HUES6 (cell line): ENCODE measurements at regions not wholly inside any gene's neighbourhood (a gene's known extent, or its start where the extent isn't known, plus 50 kb on each side); places are given as distances from the start of the nearest gene placed in this dataset.

Experiments used
- H3K27ac ChIP-seq: 2 replicates; pipeline ENCODE4 v1.7.0; 2013; ENCODE audit warnings: low read depth, mild to moderate bottlenecking, low read length, inconsistent platforms
- H3K27me3 ChIP-seq: 2 replicates; pipeline ENCODE4 v1.6.1; 2013; ENCODE audit warnings: low read length; ENCODE audit not compliant: control insufficient read depth, insufficient read depth
- H3K36me3 ChIP-seq: 2 replicates; pipeline ENCODE4 v1.6.1; 2013; ENCODE audit warnings: low read length; ENCODE audit not compliant: control insufficient read depth, insufficient read depth
- H3K4me1 ChIP-seq: 2 replicates; pipeline ENCODE4 v1.6.1; 2013; ENCODE audit warnings: low read length; ENCODE audit not compliant: control insufficient read depth, insufficient read depth
- H3K4me3 ChIP-seq: 2 replicates; pipeline ENCODE4 v1.5.1; 2013; ENCODE audit warnings: low read depth, low read length
- H3K9ac ChIP-seq: one replicate; pipeline ENCODE4 v1.6.1; 2013; ENCODE audit warnings: mild to moderate bottlenecking, low read length
- H3K9me3 ChIP-seq: 2 replicates; pipeline ENCODE4 v1.6.1; 2013; ENCODE audit warnings: low read depth, low read length; ENCODE audit not compliant: control insufficient read depth, insufficient read depth

DNA sequence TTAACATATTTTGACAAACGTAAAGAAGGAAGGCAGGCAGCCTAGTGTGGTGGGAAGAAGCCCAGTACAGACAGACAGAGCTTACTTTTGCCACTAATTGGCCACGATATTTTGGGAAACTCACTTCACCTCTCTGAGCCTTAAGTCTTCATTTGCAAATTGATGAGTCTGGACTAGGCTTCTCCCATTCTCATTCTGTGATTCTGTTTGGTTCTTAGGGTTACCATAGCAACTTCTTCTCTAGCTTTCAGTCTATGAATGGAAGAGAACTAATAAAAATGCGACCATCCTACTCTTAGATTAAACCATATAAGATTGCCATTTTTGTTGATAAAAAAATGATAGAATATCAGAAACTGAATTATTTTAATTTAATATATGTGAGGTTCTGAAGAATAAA, 210.5 kb downstream of the SNAPC1 start:
- Histone ChIP-seq H3K27me3 (no peaks in the 10 kb centered on the region), H3K4me1 (no peaks in the 10 kb centered on the region), H3K9ac (no peak overlapping the region), H3K4me3 (no peak overlapping the region), H3K9me3 (peaks cover 34% of the 10 kb centered on the region), H3K36me3 (no peaks in the 10 kb centered on the region), H3K27ac (no peak overlapping the region)

GRCh38 chr14:61973981-61974380, 211.8 kb downstream of the SNAPC1 start:
- H3K27ac ChIP-seq, result no peak overlapping the region
- H3K9me3 ChIP-seq, result peaks cover 39% of the 10 kb centered on the region
- H3K9ac ChIP-seq, result no peak overlapping the region
- no peaks in the 10 kb centered on the region for H3K27me3 ChIP-seq
- H3K4me3 ChIP-seq, result no peak overlapping the region
- no peaks in the 10 kb centered on the region for H3K36me3 ChIP-seq
- H3K4me1 ChIP-seq, result no peaks in the 10 kb centered on the region

- H3K27me3 ChIP-seq, result no peaks in the 10 kb centered on the region
- no peak overlapping the region for H3K9ac ChIP-seq
- no peak overlapping the region for H3K4me3 ChIP-seq
- H3K36me3 ChIP-seq, result no peaks in the 10 kb centered on the region
- H3K4me1 ChIP-seq, result no peaks in the 10 kb centered on the region
- H3K27ac ChIP-seq, result no peak overlapping the region
- H3K9me3 ChIP-seq, result peaks cover 39% of the 10 kb centered on the region
Observed at GRCh38 chr14:61977217-61977616, 215.0 kb downstream of the SNAPC1 start.

- Histone ChIP-seq H3K27me3 (no peaks in the 10 kb centered on the region), H3K36me3 (no peaks in the 10 kb centered on the region), H3K27ac (no peak overlapping the region), H3K9ac (no peak overlapping the region), H3K4me3 (no peak overlapping the region), H3K9me3 (no peaks in the 10 kb centered on the region), H3K4me1 (no peaks in the 10 kb centered on the region)
Observed at GRCh38 chr14:61988240-61988639, 226.0 kb downstream of the SNAPC1 start.

DNA sequence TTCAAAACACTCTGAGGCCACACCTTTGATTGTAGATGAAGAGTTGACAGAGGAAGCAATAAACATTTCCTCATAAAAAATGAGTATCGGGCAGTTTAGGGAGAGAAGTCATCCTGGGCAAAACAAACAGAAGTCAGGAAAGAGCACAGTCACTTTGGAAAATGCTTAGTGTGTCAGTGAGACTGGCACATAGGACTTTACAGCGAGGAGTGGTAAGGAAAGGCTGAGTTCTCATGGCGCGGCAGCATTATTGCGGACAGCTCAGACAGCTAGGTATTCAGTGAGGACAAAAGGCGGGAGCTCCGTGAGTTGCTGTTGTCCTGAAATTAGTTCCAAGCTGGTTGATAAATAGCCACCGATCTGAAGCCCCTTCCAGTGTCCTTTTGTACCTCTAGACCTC, 229.9 kb downstream of the SNAPC1 start:
- no peaks in the 10 kb centered on the region for H3K27me3 ChIP-seq
- no peaks in the 10 kb centered on the region for H3K4me1 ChIP-seq
- H3K36me3 ChIP-seq, result no peaks in the 10 kb centered on the region
- no peak overlapping the region for H3K9ac ChIP-seq
- H3K9me3 ChIP-seq, result no peaks in the 10 kb centered on the region
- H3K4me3 ChIP-seq, result no peak overlapping the region
- no peak overlapping the region for H3K27ac ChIP-seq

DNA sequence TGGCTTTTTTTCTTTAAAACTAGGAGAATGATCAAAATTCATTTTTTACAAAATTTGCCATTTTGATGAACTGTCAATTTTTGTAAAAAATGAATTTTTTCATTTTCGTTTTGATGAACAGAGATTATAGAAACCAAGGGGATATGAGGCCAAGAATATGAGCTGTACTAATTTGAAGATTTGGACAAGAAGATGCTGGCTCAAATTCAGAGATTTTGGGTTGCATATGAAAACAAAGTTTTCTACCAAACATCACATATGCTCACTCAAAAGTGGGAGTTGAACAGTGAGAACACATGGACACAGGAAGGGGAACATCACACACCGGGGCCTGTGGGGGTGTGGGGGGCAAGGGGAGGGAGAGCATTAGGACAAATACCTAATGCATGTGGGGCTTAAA, 230.7 kb downstream of the SNAPC1 start:
- H3K9me3 ChIP-seq, result no peaks in the 10 kb centered on the region
- H3K9ac ChIP-seq, result no peak overlapping the region
- no peaks in the 10 kb centered on the region for H3K4me1 ChIP-seq
- H3K27ac ChIP-seq, result no peak overlapping the region
- no peaks in the 10 kb centered on the region for H3K36me3 ChIP-seq
- H3K4me3 ChIP-seq, result no peak overlapping the region
- H3K27me3 ChIP-seq, result no peaks in the 10 kb centered on the region

- H3K4me1 ChIP-seq, result no peaks in the 10 kb centered on the region
- H3K36me3 ChIP-seq, result no peaks in the 10 kb centered on the region
- H3K4me3 ChIP-seq, result no peak overlapping the region
- H3K27ac ChIP-seq, result no peak overlapping the region
- H3K9me3 ChIP-seq, result no peaks in the 10 kb centered on the region
- H3K9ac ChIP-seq, result no peak overlapping the region
- H3K27me3 ChIP-seq, result no peaks in the 10 kb centered on the region
Observed at GRCh38 chr14:61994589-61994988, 232.4 kb downstream of the SNAPC1 start.

DNA sequence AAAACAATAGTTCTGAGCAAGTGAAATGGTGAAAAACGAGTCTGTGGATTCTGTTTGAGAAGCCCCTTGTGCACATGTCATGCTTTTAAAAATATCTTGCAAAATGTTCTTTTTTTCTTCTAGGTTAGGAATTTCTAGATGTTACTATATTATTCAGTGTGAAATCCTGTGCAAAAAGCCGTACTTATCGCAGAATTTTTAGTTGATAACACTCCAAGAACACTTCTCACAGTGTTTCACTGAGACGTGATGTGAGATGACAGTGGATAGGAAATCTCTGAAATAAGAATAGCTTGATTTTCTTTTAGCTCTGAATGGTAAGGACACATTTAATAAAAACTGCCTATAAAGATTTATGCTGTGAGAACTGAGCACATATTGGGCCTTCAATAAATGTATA, 234.5 kb downstream of the SNAPC1 start:
- no peaks in the 10 kb centered on the region for H3K4me1 ChIP-seq
- no peaks in the 10 kb centered on the region for H3K27me3 ChIP-seq
- H3K9me3 ChIP-seq, result no peaks in the 10 kb centered on the region
- no peak overlapping the region for H3K4me3 ChIP-seq
- H3K9ac ChIP-seq, result no peak overlapping the region
- H3K27ac ChIP-seq, result no peak overlapping the region
- H3K36me3 ChIP-seq, result no peaks in the 10 kb centered on the region

GRCh38 chr14:61997161-61997560, 234.9 kb downstream of the SNAPC1 start:
- no peak overlapping the region for H3K4me3 ChIP-seq
- no peaks in the 10 kb centered on the region for H3K27me3 ChIP-seq
- H3K36me3 ChIP-seq, result no peaks in the 10 kb centered on the region
- no peak overlapping the region for H3K9ac ChIP-seq
- H3K27ac ChIP-seq, result no peak overlapping the region
- no peaks in the 10 kb centered on the region; the same call in 1 of the 2 replicates for H3K4me1 ChIP-seq
- H3K9me3 ChIP-seq, result no peaks in the 10 kb centered on the region

DNA sequence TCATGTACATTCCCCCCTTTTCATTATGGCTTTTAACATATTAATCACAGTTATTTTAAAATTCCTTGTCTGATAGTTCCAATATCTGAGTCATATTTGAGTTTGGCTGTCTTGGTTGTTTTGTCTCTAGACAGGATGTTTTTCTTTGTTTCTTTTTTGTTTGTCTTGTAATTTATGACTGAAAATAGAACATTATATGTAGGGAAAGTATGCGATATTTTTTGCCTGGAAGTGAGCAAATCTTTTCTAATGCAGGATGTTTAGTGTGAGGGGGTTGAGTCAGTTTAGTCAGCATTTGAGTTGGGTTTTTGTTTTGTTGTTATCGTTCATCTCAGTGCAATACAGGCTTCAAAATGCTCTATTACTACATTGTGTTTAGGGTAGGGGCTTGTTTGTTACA, 239.7 kb downstream of the SNAPC1 start:
- no peaks in the 10 kb centered on the region for H3K36me3 ChIP-seq
- H3K9me3 ChIP-seq, result peaks cover 2% of the 10 kb centered on the region; the same call in 1 of the 2 replicates
- H3K4me3 ChIP-seq, result no peak overlapping the region
- no peak overlapping the region for H3K27ac ChIP-seq
- H3K27me3 ChIP-seq, result no peaks in the 10 kb centered on the region
- no peak overlapping the region for H3K9ac ChIP-seq
- no peaks in the 10 kb centered on the region; the same call in 1 of the 2 replicates for H3K4me1 ChIP-seq

- no peaks in the 10 kb centered on the region for H3K36me3 ChIP-seq
- H3K9ac ChIP-seq, result no peak overlapping the region
- no peaks in the 10 kb centered on the region; the same call in 1 of the 2 replicates for H3K4me1 ChIP-seq
Observed at GRCh38 chr14:62002642-62003041, 240.4 kb downstream of the SNAPC1 start.

DNA sequence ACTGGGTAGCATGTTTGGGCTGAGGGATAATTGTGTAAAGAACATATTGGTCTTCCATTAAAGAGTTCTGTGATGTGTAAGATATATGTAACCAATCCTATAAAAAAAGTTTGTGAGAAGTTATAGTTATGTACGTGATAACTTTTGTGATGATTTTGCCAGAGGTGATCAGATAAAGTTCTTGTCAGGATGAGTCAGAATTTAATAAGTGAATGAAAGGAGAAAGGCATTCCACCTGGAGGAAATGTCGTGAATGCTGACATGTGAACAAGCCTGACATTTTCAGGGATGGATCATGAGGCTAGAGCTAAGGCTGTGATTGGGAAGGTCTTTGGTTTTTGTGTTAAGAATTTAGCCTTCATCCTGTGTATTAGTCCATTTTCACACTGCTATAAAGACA, 241.5 kb downstream of the SNAPC1 start:
- peaks cover 2% of the 10 kb centered on the region; the same call in 1 of the 2 replicates for H3K9me3 ChIP-seq
- no peaks in the 10 kb centered on the region for H3K27me3 ChIP-seq
- no peaks in the 10 kb centered on the region for H3K36me3 ChIP-seq
- H3K4me3 ChIP-seq, result no peak overlapping the region
- H3K4me1 ChIP-seq, result no peaks in the 10 kb centered on the region; the same call in 1 of the 2 replicates
- H3K27ac ChIP-seq, result no peak overlapping the region
- no peak overlapping the region for H3K9ac ChIP-seq

More at GRCh38 chr14:62002642-62003041, 240.4 kb downstream of the SNAPC1 start:
- Histone ChIP-seq H3K4me3 (no peak overlapping the region), H3K9me3 (peaks cover 2% of the 10 kb centered on the region; the same call in 1 of the 2 replicates), H3K27me3 (no peaks in the 10 kb centered on the region), H3K27ac (no peak overlapping the region)
